ENCODE measurements at regions not wholly inside any gene's neighbourhood (a gene's known extent, or its start where the extent isn't known, plus 50 kb on each side); places are given as distances from the start of the nearest gene placed in this dataset.

DNA sequence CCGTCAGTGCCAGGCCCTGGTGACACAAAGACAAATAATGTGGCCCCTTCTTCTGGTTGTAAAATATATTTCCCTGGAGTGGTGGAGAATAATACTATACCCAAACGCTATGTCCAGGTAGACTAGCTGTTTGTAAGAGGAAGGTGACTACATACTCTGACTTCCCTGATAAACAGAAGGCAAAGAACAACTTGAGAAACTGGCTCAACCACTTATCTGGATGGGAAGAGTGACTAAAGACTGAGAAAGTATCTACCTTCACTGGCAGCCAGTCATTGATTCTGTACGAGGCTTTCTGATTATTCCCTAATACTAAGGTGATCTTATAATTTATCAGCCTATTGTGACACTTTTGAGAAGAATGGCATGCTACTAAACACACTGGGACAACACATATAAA is 569.7 kb downstream of the EPHA7 start:
- ATAC-seq (peak; percentile 43; the same call in 1 of the 2 replicates), DNase-seq (peak; percentile 80)
- Histone ChIP-seq H3K4me3 (ENCODE audit: low read length) (no peak overlapping the region), H3F3A (ENCODE audit: low read length, unreplicated experiment) (no peaks in the 10 kb centered on the region), H2AFZ (ENCODE audit: low read length) (no peak overlapping the region), H3K9me2 (replicated peaks; ENCODE audit: low read length) (no peaks in the 10 kb centered on the region), H3K36me3 (ENCODE audit: low read depth, low read length) (no peaks in the 10 kb centered on the region), H3K27me3 (ENCODE audit: low read length) (no peaks in the 10 kb centered on the region), H3K4me1 (ENCODE audit: insufficient read depth, low read length) (peaks cover 8% of the 10 kb centered on the region; the same call in 1 of the 2 replicates), H3K4me2 (ENCODE audit: low read length) (no peak overlapping the region), H3K79me2 (ENCODE audit: low read length) (no peaks in the 10 kb centered on the region), H4K20me1 (ENCODE audit: low read length) (no peaks in the 10 kb centered on the region), H3K9ac (ENCODE audit: low read length) (no peak overlapping the region), H3K9me3 (ENCODE audit: low read length) (no peaks in the 10 kb centered on the region), H3K27ac (ENCODE audit: low read length) (no peak overlapping the region)
- intact Hi-C loops (cut with micrococcal nuclease): no loop called here
- no peak for TF ChIP-seq EZH2phosphoT487 (IDR thresholded peaks at IDR 0.05; ENCODE audit: borderline replicate concordance, low read length)
- POLR2A ChIA-PET (ENCODE audit: unreplicated experiment): no interaction called here
- CTCF ChIA-PET: no interaction called here
- no TSS peak for BruUV-seq (replicated peaks)

DNA sequence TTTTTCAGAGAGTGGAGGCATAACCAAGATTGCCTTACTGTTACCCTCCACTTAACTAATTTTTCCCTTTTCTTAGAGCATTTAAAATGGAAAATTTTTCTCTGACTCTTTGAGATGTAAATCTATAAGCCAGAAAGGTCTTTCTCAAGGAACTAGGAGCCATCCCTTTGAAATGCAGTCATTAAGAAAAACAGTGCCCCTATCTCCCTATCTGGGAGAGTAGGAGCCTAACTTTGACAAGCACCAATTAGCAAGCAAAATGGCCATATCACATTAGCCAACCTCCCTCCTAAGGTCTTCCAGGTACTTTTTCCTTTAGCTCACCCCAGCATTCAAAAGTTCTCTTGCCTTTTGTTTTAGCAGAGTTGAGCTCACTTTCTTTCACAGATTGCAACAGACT is 570.5 kb downstream of the EPHA7 start:
- no peaks in the 10 kb centered on the region for H3F3A ChIP-seq (ENCODE audit: low read length, unreplicated experiment)
- H3K4me1 ChIP-seq (ENCODE audit: insufficient read depth, low read length): peaks cover 8% of the 10 kb centered on the region; the same call in 1 of the 2 replicates
- no peaks in the 10 kb centered on the region for H3K36me3 ChIP-seq (ENCODE audit: low read depth, low read length)
- no peak overlapping the region for H3K4me2 ChIP-seq (ENCODE audit: low read length)
- no peak for DNase-seq
- H3K27ac ChIP-seq (ENCODE audit: low read length): no peak overlapping the region
- POLR2A ChIA-PET (ENCODE audit: unreplicated experiment): no interaction called here
- CTCF ChIA-PET: no interaction called here
- TF ChIP-seq EZH2 (IDR thresholded peaks at IDR 0.05; ENCODE audit: low read length, unreplicated experiment) (no peak), EZH2phosphoT487 (IDR thresholded peaks at IDR 0.05; ENCODE audit: borderline replicate concordance, low read length) (no peak)
- TF ChIP-seq, protein P1, sequence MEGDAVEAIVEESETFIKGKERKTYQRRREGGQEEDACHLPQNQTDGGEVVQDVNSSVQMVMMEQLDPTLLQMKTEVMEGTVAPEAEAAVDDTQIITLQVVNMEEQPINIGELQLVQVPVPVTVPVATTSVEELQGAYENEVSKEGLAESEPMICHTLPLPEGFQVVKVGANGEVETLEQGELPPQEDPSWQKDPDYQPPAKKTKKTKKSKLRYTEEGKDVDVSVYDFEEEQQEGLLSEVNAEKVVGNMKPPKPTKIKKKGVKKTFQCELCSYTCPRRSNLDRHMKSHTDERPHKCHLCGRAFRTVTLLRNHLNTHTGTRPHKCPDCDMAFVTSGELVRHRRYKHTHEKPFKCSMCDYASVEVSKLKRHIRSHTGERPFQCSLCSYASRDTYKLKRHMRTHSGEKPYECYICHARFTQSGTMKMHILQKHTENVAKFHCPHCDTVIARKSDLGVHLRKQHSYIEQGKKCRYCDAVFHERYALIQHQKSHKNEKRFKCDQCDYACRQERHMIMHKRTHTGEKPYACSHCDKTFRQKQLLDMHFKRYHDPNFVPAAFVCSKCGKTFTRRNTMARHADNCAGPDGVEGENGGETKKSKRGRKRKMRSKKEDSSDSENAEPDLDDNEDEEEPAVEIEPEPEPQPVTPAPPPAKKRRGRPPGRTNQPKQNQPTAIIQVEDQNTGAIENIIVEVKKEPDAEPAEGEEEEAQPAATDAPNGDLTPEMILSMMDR (conservative IDR thresholded peaks at IDR 0.05; ENCODE audit: low read depth, low read length): no peak
- intact Hi-C loops (cut with micrococcal nuclease): no loop called here
- H3K79me2 ChIP-seq (ENCODE audit: low read length): no peaks in the 10 kb centered on the region
- H3K27me3 ChIP-seq (ENCODE audit: low read length): no peaks in the 10 kb centered on the region
- H2AFZ ChIP-seq (ENCODE audit: low read length): no peak overlapping the region
- no peak overlapping the region for H3K9ac ChIP-seq (ENCODE audit: low read length)
- no peaks in the 10 kb centered on the region for H3K9me3 ChIP-seq (ENCODE audit: low read length)
- no TSS peak for BruUV-seq (replicated peaks)
- no peaks in the 10 kb centered on the region for H3K9me2 ChIP-seq (replicated peaks; ENCODE audit: low read length)
- no peaks in the 10 kb centered on the region for H4K20me1 ChIP-seq (ENCODE audit: low read length)
- ATAC-seq: no peak
- H3K4me3 ChIP-seq (ENCODE audit: low read length): no peak overlapping the region

DNA sequence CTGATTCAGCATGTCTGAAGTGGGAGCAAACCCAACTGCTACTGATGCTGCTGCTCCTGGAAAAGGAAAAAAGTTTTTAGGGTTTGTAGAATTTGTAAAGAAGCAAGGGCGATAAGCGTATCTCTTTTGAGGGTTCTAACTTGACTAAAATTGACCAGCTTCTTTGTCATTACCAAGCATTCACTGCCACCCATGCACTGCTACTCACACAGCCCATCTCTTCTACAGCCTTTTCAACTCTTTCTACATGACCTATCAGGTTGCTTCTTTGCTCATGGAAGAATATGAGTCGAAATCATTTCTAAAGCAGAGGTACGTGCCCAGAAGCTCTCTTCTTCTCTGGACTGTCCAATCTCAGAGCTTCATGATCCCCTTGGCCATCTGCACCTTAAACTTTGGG is 570.9 kb downstream of the EPHA7 start:
- no TSS peak for BruUV-seq (replicated peaks)
- Histone ChIP-seq H3K9me3 (ENCODE audit: low read length) (no peaks in the 10 kb centered on the region), H3K36me3 (ENCODE audit: low read depth, low read length) (no peaks in the 10 kb centered on the region), H3F3A (ENCODE audit: low read length, unreplicated experiment) (no peaks in the 10 kb centered on the region), H3K4me2 (ENCODE audit: low read length) (no peak overlapping the region), H3K9ac (ENCODE audit: low read length) (no peak overlapping the region), H3K9me2 (replicated peaks; ENCODE audit: low read length) (no peaks in the 10 kb centered on the region), H3K27me3 (ENCODE audit: low read length) (no peaks in the 10 kb centered on the region), H2AFZ (ENCODE audit: low read length) (no peak overlapping the region), H3K4me1 (ENCODE audit: insufficient read depth, low read length) (peaks cover 8% of the 10 kb centered on the region; the same call in 1 of the 2 replicates), H3K79me2 (ENCODE audit: low read length) (no peaks in the 10 kb centered on the region), H3K4me3 (ENCODE audit: low read length) (no peak overlapping the region), H3K27ac (ENCODE audit: low read length) (no peak overlapping the region), H4K20me1 (ENCODE audit: low read length) (no peaks in the 10 kb centered on the region)
- ChIA-PET POLR2A (ENCODE audit: unreplicated experiment) (no interaction called here), CTCF (no interaction called here)
- no peak for ATAC-seq
- DNase-seq: no peak
- intact Hi-C loops (cut with micrococcal nuclease): no loop called here
- TF ChIP-seq, protein P1 (conservative IDR thresholded peaks at IDR 0.05; ENCODE audit: low read depth, low read length): no peak
- TF ChIP-seq EZH2phosphoT487 (IDR thresholded peaks at IDR 0.05; ENCODE audit: borderline replicate concordance, low read length): no peak
- TF ChIP-seq EZH2 (IDR thresholded peaks at IDR 0.05; ENCODE audit: low read length, unreplicated experiment): no peak

Data from PC-3 (cell line).